Gastrocnemius medialis (tissue), 4 donors: ENCODE measurements at regions not wholly inside any gene's neighbourhood (a gene's known extent, or its start where the extent isn't known, plus 50 kb on each side); places are given as distances from the start of the nearest gene placed in this dataset.

Experiments
- CTCF ChIP-seq, 5 experiments: fragments of 450-650 bp in 3 of 5; fragments of 200-600 bp in 2 of 5; sonication (generic) in 2 of 5; IDR thresholded peaks in 4 of 5; conservative IDR thresholded peaks in 1 of 5; 1 replicate in 4 of 5; 2 replicates in 1 of 5; pipeline ENCODE4 v1.5.1; 2016 to 2019; ENCODE audit warnings: antibody characterized with exemption in 5 of 5, mild to moderate bottlenecking in 3 of 5, moderate library complexity in 3 of 5
- POLR2A ChIP-seq, 2 donors: fragments of 450-650 bp; IDR thresholded peaks; one replicate each; pipeline ENCODE4 v1.6.1; 2017; ENCODE audit warnings: antibody characterized with exemption in 2 of 2, mild to moderate bottlenecking in 2 of 2, moderate library complexity in 2 of 2

DNA sequence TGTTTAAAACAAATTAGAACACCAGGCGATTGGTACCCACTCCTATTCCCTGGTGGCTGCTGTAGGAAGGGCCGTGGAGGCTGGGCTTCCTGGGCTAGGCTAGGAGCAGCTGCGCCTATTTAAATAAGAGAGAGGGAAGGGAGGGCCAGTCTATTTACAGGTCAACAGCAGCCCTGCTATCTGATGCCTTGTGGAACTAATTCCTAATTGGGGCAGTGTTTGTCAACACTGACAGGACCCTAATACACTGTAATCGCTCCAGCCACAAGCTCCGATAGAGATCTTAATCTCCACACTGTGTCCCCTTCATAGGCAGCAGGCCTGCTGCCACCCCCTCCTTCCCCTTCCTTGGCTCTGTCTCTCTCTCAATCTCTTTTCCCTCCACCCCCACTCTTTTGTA lies 116.9 kb upstream of the SOX14 start:
- TF ChIP-seq CTCF (IDR thresholded peaks at IDR 0.05 in 4 of 5, conservative IDR thresholded peaks at IDR 0.05 in 1 of 5) (no peak), POLR2A (IDR thresholded peaks at IDR 0.05) (no peak)
